ENCODE measurements at regions not wholly inside any gene's neighbourhood (a gene's known extent, or its start where the extent isn't known, plus 50 kb on each side); places are given as distances from the start of the nearest gene placed in this dataset.

DNA sequence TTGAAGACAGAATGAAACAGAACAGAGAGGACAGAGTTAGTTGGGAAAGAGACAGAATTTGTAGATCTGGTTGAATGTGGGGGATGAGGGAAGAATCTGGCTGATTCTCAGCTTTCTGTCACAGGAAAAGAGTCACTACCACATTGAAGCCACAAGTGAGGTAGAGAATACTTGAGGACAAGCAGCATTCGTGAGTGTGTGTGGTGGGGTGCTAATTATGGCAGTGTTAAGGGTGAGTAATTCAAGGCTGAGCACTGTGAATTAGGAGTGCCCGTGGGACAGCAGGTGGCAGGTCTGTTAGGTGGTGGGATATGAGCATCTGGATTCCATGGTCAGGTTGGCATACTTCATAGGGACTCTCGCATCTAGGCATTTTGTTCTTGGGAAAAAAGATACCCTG, 347.4 kb upstream of the PRICKLE1 start:
- Histone ChIP-seq H3K36me3 (ENCODE audit: insufficient read depth, low read length) (no peaks in the 10 kb centered on the region), H3K27ac (no peak overlapping the region), H3K4me3 (no peak overlapping the region), H3K9ac (ENCODE audit: insufficient read length) (no peak overlapping the region), H3K9me3 (ENCODE audit: low read depth, low read length) (no peaks in the 10 kb centered on the region)
- TF ChIP-seq FOXP2 (optimal IDR thresholded peaks at IDR 0.05; ENCODE audit: control extremely low read depth, extremely low read length, insufficient read depth) (no peak), POLR2AphosphoS5 (IDR thresholded peaks at IDR 0.05; ENCODE audit: borderline replicate concordance, low read depth, low read length) (no peak), EZH2 (IDR thresholded peaks at IDR 0.05) (no peak)
- no peak for DNase-seq (ENCODE audit: low read depth, low spot score)

GRCh38 chr12:42936260-42936659, 346.7 kb upstream of the PRICKLE1 start:
- TF ChIP-seq EZH2 (IDR thresholded peaks at IDR 0.05) = no peak
- no peak for TF ChIP-seq POLR2AphosphoS5 (IDR thresholded peaks at IDR 0.05; ENCODE audit: borderline replicate concordance, low read depth, low read length)
- no peak for TF ChIP-seq FOXP2 (optimal IDR thresholded peaks at IDR 0.05; ENCODE audit: control extremely low read depth, extremely low read length, insufficient read depth)

GRCh38 chr12:42935756-42936155, 346.2 kb upstream of the PRICKLE1 start:
- no peak overlapping the region for H3K9ac ChIP-seq (ENCODE audit: insufficient read length)
- H3K9me3 ChIP-seq (ENCODE audit: low read depth, low read length) = no peaks in the 10 kb centered on the region
- H3K36me3 ChIP-seq (ENCODE audit: insufficient read depth, low read length) = no peaks in the 10 kb centered on the region
- DNase-seq (ENCODE audit: low read depth, low spot score) = no peak
- no peak overlapping the region for H3K27ac ChIP-seq
- TF ChIP-seq FOXP2 (optimal IDR thresholded peaks at IDR 0.05; ENCODE audit: control extremely low read depth, extremely low read length, insufficient read depth) (no peak), EZH2 (IDR thresholded peaks at IDR 0.05) (no peak), POLR2AphosphoS5 (IDR thresholded peaks at IDR 0.05; ENCODE audit: borderline replicate concordance, low read depth, low read length) (no peak)
- no peak overlapping the region for H3K4me3 ChIP-seq

More at GRCh38 chr12:42936260-42936659, 346.7 kb upstream of the PRICKLE1 start:
- no peak overlapping the region for H3K27ac ChIP-seq
- DNase-seq (ENCODE audit: low read depth, low spot score) = no peak
- no peak overlapping the region for H3K4me3 ChIP-seq
- no peaks in the 10 kb centered on the region for H3K9me3 ChIP-seq (ENCODE audit: low read depth, low read length)
- H3K36me3 ChIP-seq (ENCODE audit: insufficient read depth, low read length) = no peaks in the 10 kb centered on the region
- no peak overlapping the region for H3K9ac ChIP-seq (ENCODE audit: insufficient read length)

- no peak for DNase-seq (ENCODE audit: low read depth, low spot score)
- no peak overlapping the region for H3K4me3 ChIP-seq
- TF ChIP-seq POLR2AphosphoS5 (IDR thresholded peaks at IDR 0.05; ENCODE audit: borderline replicate concordance, low read depth, low read length) (no peak), EZH2 (IDR thresholded peaks at IDR 0.05) (no peak), FOXP2 (optimal IDR thresholded peaks at IDR 0.05; ENCODE audit: control extremely low read depth, extremely low read length, insufficient read depth) (no peak)
- no peaks in the 10 kb centered on the region for H3K9me3 ChIP-seq (ENCODE audit: low read depth, low read length)
- no peaks in the 10 kb centered on the region for H3K36me3 ChIP-seq (ENCODE audit: insufficient read depth, low read length)
- H3K27ac ChIP-seq = no peak overlapping the region
- no peak overlapping the region for H3K9ac ChIP-seq (ENCODE audit: insufficient read length)
These were observed 345.5 kb upstream of the PRICKLE1 start for GRCh38 chr12:42935090-42935489.

DNA sequence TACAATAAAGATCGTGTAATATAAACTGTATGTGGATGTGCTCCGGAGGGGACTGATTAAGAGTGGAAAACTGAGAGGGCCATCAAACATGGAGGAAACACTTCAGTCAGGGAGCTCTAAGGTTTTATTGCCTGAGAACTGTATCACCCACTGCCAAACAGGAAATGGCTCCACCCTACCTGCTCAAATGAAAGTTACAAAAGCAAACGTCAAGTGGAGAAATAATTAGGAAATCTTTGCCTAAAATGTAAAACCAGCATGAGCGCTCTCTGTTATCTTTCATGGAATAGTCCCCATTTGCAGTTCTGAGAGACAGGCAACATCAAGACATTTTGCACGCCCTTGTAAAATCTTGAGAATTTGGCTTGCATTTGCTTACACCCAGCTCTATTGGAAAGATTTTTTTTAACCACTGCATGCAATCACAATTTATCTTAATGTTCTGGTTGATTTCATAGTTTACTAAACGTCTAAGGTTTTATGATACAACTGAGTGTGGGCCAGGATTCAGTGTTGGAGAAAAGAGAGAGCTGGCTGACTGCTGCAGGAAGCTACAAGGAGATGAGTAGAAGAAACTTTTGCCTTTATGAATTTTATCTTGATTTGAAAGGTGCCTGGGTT, 344.0 kb upstream of the PRICKLE1 start:
- no peak overlapping the region for H3K9ac ChIP-seq (ENCODE audit: insufficient read length)
- TF ChIP-seq EZH2 (IDR thresholded peaks at IDR 0.05) (no peak), FOXP2 (optimal IDR thresholded peaks at IDR 0.05; ENCODE audit: control extremely low read depth, extremely low read length, insufficient read depth) (no peak), POLR2AphosphoS5 (IDR thresholded peaks at IDR 0.05; ENCODE audit: borderline replicate concordance, low read depth, low read length) (no peak)
- H3K27ac ChIP-seq = peak overlapping the region; percentile 5; the same call in 1 of the 2 replicates
- no peaks in the 10 kb centered on the region for H3K36me3 ChIP-seq (ENCODE audit: insufficient read depth, low read length)
- peak; percentile 26 for DNase-seq (ENCODE audit: low read depth, low spot score)
- no peaks in the 10 kb centered on the region for H3K9me3 ChIP-seq (ENCODE audit: low read depth, low read length)
- peak overlapping the region; percentile 47; the same call in 1 of the 2 replicates for H3K4me3 ChIP-seq

DNA sequence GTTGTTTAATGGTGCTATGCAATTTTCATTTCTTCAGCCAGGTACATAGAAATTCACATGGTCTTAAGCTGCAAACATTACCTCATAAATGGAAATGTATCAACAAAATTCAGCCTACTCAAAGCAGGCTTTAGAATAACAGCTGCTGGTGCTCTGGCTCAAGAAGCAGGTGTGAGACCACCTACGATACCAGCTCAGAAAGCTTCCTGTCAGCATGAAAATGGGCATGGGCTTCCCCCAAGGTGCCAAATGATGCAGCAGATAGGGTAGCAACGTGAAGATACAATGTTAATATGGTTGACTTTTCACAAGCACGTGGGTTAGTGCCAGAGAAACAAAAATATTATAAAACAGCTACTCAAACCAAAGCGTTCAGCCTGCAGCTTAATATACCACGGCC, 343.4 kb upstream of the PRICKLE1 start:
- Histone ChIP-seq H3K9me3 (ENCODE audit: low read depth, low read length) (no peaks in the 10 kb centered on the region), H3K9ac (ENCODE audit: insufficient read length) (no peak overlapping the region), H3K27ac (no peak overlapping the region; the same call in 1 of the 2 replicates), H3K4me3 (peak overlapping the region; percentile 47; the same call in 1 of the 2 replicates), H3K36me3 (ENCODE audit: insufficient read depth, low read length) (no peaks in the 10 kb centered on the region)
- no peak for DNase-seq (ENCODE audit: low read depth, low spot score)
- TF ChIP-seq POLR2AphosphoS5 (IDR thresholded peaks at IDR 0.05; ENCODE audit: borderline replicate concordance, low read depth, low read length) = no peak

DNA sequence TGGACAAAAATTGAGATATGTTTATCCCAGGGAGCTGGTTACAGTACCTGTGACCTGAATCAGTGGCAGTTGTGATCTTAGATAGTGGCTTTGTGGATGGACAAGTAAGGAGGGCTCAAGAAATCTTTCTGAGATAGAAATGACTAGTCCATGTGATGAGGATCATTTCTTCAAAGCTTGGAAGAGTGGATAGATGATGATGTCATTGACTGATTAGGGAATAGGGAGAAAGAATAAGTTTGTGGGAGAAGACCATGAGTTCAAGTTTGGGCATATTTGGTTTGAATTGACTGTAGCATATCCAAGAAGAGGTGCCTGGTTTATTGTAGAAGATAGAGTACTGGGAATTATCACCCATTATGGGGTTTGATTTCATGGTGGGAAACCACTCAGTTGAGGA, 336.7 kb upstream of the PRICKLE1 start:
- no peaks in the 10 kb centered on the region for H3K9me3 ChIP-seq (ENCODE audit: low read depth, low read length)
- no peak for TF ChIP-seq FOXP2 (optimal IDR thresholded peaks at IDR 0.05; ENCODE audit: control extremely low read depth, extremely low read length, insufficient read depth)
- no peak for TF ChIP-seq POLR2AphosphoS5 (IDR thresholded peaks at IDR 0.05; ENCODE audit: borderline replicate concordance, low read depth, low read length)
- no peak for TF ChIP-seq EZH2 (IDR thresholded peaks at IDR 0.05)
- no peak overlapping the region for H3K4me3 ChIP-seq
- H3K27ac ChIP-seq = no peak overlapping the region
- no peak overlapping the region for H3K9ac ChIP-seq (ENCODE audit: insufficient read length)
- H3K36me3 ChIP-seq (ENCODE audit: insufficient read depth, low read length) = no peaks in the 10 kb centered on the region
- DNase-seq (ENCODE audit: low read depth, low spot score) = no peak

DNA sequence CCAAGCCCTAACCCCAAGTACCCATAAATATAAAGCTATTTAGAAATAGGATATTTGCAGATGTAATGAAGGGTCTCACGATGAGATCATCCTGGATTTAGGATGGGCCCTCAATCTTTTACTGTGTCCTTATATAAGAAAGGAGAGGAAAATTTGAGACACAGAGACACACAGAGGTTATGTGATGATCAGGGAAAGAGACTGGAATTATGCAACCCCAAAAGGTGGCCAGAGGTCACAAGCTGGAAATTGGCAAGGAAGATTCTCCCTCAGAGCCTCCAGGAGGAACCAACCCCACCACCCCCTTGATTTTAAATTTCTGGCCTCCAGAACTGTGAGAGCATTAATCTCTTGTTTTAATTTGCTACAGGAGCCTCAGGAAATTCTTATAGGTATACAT, 334.9 kb upstream of the PRICKLE1 start:
- H3K27ac ChIP-seq = no peak overlapping the region
- H3K9me3 ChIP-seq (ENCODE audit: low read depth, low read length) = no peaks in the 10 kb centered on the region
- no peak overlapping the region for H3K9ac ChIP-seq (ENCODE audit: insufficient read length)
- DNase-seq (ENCODE audit: low read depth, low spot score) = no peak
- no peak overlapping the region for H3K4me3 ChIP-seq
- TF ChIP-seq EZH2 (IDR thresholded peaks at IDR 0.05) (no peak), FOXP2 (optimal IDR thresholded peaks at IDR 0.05; ENCODE audit: control extremely low read depth, extremely low read length, insufficient read depth) (no peak), POLR2AphosphoS5 (IDR thresholded peaks at IDR 0.05; ENCODE audit: borderline replicate concordance, low read depth, low read length) (no peak)
- H3K36me3 ChIP-seq (ENCODE audit: insufficient read depth, low read length) = no peaks in the 10 kb centered on the region

DNA sequence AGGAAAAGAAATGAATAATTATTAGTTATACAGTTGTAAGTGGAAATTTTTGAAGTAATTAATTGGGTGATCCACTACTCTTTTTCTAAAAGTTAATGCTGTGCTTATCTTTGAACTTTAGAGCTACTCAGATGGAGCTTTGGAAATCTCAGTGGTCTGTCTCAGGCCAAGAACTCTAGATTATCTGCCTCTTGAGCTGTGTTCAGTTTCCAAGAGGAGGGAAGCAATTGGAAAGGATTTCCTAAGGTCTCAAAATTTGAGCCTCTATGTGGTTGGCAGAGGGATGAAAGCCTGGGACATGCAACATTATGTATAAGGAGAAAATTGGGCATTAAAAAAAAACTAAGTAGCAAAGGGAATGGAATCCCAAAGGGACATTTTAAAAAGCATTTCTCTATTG, 334.0 kb upstream of the PRICKLE1 start:
- Histone ChIP-seq H3K9me3 (ENCODE audit: low read depth, low read length) (no peaks in the 10 kb centered on the region), H3K9ac (ENCODE audit: insufficient read length) (no peak overlapping the region), H3K27ac (no peak overlapping the region), H3K4me3 (no peak overlapping the region), H3K36me3 (ENCODE audit: insufficient read depth, low read length) (no peaks in the 10 kb centered on the region)
- TF ChIP-seq FOXP2 (optimal IDR thresholded peaks at IDR 0.05; ENCODE audit: control extremely low read depth, extremely low read length, insufficient read depth) = no peak
- TF ChIP-seq EZH2 (IDR thresholded peaks at IDR 0.05) = no peak
- no peak for DNase-seq (ENCODE audit: low read depth, low spot score)

Measured in SK-N-MC (cell line).